ENCODE measurements at regions not wholly inside any gene's neighbourhood (a gene's known extent, or its start where the extent isn't known, plus 50 kb on each side); places are given as distances from the start of the nearest gene placed in this dataset.

DNA sequence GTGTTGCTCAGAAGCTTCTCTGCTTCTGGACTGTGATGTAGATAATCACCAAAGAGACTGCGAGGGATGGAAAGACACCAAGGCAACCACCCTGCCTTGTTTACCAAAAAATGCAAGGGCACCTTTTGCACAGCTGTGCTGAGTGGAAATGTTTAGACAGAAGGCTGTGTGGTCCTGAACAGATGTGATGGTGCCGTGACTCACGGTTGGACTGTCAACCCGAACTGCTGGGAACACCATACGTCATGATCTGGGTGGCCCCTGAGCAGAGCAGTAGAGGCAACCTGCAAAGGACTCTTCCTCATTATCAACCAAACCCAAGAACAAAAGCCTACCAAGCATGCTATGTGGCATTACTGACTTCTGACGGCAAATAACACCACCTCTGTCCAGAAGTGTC lies 61.3 kb upstream of the LPP start:
- TF ChIP-seq, protein P1, sequence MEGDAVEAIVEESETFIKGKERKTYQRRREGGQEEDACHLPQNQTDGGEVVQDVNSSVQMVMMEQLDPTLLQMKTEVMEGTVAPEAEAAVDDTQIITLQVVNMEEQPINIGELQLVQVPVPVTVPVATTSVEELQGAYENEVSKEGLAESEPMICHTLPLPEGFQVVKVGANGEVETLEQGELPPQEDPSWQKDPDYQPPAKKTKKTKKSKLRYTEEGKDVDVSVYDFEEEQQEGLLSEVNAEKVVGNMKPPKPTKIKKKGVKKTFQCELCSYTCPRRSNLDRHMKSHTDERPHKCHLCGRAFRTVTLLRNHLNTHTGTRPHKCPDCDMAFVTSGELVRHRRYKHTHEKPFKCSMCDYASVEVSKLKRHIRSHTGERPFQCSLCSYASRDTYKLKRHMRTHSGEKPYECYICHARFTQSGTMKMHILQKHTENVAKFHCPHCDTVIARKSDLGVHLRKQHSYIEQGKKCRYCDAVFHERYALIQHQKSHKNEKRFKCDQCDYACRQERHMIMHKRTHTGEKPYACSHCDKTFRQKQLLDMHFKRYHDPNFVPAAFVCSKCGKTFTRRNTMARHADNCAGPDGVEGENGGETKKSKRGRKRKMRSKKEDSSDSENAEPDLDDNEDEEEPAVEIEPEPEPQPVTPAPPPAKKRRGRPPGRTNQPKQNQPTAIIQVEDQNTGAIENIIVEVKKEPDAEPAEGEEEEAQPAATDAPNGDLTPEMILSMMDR (IDR thresholded peaks at IDR 0.05; ENCODE audit: low read depth, low read length, missing control alignments), result no peak
- no peak for DNase-seq (ENCODE audit: low read depth)
- no peak overlapping the region for H3K4me3 ChIP-seq (ENCODE audit: low read depth, low read length)

DNA sequence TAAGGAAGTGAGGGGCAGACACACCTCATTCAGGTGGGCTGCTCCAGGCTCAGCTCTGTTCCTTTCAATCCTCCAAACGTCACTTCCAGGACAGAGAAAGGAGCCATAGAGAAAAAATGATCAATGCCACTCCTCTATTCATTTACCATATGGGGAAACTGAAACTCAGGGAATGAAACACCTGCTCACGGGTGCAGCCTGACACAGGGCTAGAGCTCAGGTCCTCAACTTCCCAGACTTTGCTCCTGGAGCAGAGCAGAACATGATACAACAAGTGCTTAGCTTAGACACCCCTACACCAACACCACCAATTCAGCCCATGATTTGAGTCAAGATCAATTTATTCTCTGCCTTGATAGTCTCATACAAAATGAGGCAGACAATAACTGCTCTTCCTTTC lies 58.5 kb upstream of the LPP start:
- TF ChIP-seq, protein P1 (IDR thresholded peaks at IDR 0.05; ENCODE audit: low read depth, low read length, missing control alignments), result no peak
- no peak overlapping the region for H3K4me3 ChIP-seq (ENCODE audit: low read depth, low read length)
- DNase-seq (ENCODE audit: low read depth), result no peak

DNA sequence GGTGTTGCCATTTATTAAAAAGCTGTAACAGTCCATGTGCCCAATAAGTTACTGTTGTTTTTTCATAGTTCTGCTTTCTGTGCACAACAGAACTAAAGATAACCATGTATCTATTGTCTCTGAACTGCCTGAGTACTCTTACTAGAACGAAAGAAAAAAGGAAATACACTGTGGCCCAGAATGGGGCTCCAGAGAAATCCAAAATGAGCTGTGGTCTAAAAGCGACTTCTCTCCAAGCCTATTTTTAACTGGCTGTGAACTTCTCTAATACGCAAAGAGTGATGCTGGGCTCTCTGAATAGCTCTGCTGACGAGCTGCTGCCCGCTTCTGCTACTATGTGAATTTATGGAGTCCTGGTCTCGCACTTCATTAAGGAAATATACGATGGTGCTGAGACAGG lies 56.2 kb upstream of the LPP start:
- H3K4me3 ChIP-seq (ENCODE audit: low read depth, low read length), result no peak overlapping the region
- TF ChIP-seq, protein P1 (IDR thresholded peaks at IDR 0.05; ENCODE audit: low read depth, low read length, missing control alignments), result no peak
- no peak for DNase-seq (ENCODE audit: low read depth)

DNA sequence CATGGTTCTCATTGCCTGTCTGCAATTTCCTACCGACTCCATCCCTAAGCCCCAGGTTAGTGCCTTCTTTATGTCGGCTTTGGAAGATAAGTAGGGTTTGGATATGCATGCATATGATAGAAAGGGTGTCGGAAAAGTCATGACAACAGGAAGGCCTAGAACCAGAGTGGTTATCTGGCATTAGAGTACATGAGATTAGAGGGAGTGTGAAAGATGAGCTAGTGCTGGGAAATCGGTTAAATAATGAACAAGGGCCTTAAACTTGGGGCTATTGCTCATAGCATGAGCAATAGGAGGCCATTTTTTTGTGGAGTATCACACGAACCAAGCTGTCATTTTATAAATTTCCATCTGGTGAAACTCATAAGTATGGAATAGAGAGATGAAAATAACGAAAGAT lies 54.0 kb upstream of the LPP start:
- TF ChIP-seq, protein P1 (IDR thresholded peaks at IDR 0.05; ENCODE audit: low read depth, low read length, missing control alignments), result no peak
- no peak overlapping the region for H3K4me3 ChIP-seq (ENCODE audit: low read depth, low read length)
- DNase-seq (ENCODE audit: low read depth), result no peak

DNA sequence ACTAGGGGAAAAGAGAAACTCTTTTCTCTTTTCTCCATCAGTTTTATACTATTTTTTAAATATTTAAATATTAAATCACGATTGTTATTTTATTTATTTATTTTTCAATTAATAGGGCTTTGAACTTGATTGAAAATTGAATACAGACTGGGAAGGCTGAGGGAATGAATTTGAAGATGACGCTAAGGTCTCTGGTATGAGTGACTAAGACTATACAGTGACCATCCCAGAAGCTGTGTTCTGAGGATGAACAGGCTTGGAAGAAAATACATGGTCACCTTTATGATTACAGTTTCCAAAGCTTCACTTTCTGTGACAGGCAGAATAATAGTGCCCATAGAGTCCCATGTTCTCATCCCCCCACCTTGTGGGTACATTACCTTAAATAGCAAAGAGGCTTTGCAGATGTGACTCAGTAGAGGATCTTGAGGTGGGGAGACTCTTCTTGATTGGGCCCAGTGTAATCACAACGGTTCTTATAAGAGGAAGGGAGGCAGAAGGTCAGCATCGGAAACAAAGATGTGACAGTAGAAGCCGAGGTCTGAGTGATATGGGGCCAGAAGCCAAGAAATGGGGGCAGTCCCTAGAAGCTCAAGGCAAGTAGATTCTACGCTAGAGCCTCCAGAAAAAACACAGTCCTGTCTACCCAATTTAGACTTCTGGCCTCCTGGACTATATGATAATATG lies 51.0 kb upstream of the LPP start:
- TF ChIP-seq, protein P1 (IDR thresholded peaks at IDR 0.05; ENCODE audit: low read depth, low read length, missing control alignments), result no peak
- H3K4me3 ChIP-seq (ENCODE audit: low read depth, low read length), result no peak overlapping the region
- no peak for DNase-seq (ENCODE audit: low read depth)

DNA sequence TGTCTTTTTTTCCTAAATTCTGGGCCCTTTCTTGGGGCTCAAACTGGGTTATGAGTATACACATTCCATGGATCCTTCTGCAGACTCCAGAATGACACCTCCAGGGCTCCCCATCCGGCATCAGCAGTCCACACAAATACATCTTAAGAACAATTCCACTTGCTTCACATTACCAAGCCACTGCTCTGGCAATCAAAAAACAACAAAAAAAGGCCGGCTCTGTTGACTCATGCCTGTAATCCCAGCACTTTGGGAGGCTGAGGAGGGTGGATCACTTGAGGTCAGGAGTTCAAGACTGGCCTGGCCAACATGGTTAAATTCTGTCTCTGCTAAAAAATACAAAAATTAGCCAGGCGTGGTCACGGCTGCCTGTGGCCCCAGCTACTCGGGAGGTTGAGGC lies 49.9 kb upstream of the LPP start:
- no peak overlapping the region for H3K4me3 ChIP-seq (ENCODE audit: low read depth, low read length)
- DNase-seq (ENCODE audit: low read depth), result no peak

More for the DNA sequence above, 49.9 kb upstream of the LPP start:
- TF ChIP-seq, protein P1 (IDR thresholded peaks at IDR 0.05; ENCODE audit: low read depth, low read length, missing control alignments), result no peak
